Activated effector memory CD4-positive, alpha-beta T cell treated with Interleukin-2 at 50 U/mL for 16 hours (primary cell): ENCODE measurements at regions not wholly inside any gene's neighbourhood (a gene's known extent, or its start where the extent isn't known, plus 50 kb on each side); places are given as distances from the start of the nearest gene placed in this dataset.
"Not testable (repeated sequence)": the region's sequence is repeated elsewhere in the genome, so short reads cannot be mapped to it uniquely, and the experiment has no call there.

Source experiments
- DNase-seq: peaks from one replicate; pipeline ENCODE4 v3.0.0-alpha.2; 2020

GRCh38 chr10:90288391-90288933 lies 569.4 kb downstream of the HTR7 start:
- no peak for DNase-seq

GRCh38 chr10:90289037-90289436 lies 568.8 kb downstream of the HTR7 start:
- DNase-seq = no peak

GRCh38 chr10:90293616-90294015 lies 564.2 kb downstream of the HTR7 start:
- no peak for DNase-seq

DNA sequence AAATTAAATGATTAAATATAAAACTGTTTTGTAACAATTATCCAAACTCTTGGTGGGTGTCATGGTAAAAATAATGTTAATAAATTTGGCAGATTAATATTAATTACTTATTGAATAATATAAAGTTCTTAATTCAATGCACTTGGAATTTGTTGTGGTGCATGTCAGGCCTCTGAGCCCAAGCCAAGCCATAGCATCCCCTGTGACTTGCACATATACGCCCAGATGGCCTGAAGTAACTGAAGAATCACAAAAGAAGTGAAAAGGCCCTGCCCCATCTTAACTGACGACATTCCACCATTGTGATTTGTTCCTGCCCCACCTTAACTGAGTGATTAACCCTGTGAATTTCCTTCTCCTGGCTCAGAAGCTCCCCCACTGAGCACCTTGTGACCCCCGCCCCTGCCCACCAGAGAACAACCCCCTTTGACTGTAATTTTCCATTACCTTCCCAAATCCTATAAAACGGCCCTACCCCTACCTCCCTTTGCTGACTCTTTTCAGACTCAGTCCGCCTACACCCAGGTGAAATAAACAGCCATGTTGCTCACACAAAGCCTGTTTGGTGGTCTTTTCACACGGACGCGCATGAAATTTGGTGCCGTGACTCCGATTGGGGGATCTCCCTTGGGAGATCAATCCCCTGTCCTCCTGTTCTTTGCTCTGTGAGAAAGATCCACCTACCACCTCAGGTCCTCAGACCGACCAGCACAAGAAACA lies 562.9 kb downstream of the HTR7 start:
- not testable (repeated sequence) for DNase-seq

DNA sequence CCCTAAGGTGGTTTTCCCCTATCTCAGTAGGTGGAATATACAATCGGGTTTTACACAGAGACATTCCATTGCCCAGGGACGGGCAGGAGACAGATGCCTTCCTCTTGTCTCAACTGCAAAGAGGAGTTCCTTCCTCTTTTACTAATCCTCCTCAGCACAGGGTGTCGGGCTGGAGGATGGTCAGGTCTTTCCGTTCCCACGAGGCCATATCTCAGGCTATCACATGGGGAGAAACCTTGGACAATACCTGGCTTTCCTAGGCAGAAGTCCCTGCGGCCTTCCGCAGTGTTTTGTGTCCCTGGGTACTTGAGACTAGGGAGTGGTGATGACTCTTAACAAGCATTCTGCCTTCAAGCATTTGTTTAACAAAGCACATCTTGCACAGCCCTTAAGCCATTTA lies 555.8 kb downstream of the HTR7 start:
- not testable (repeated sequence) for DNase-seq

GRCh38 chr10:90302758-90303481 lies 554.9 kb downstream of the HTR7 start:
- no peak for DNase-seq

- no peak for DNase-seq
Measured at GRCh38 chr10:90304533-90304932, 553.3 kb downstream of the HTR7 start.

- no peak for DNase-seq
Measured at GRCh38 chr10:90306187-90306586, 551.7 kb downstream of the HTR7 start.

GRCh38 chr10:90308223-90308622 lies 549.6 kb downstream of the HTR7 start:
- no peak for DNase-seq

GRCh38 chr10:90313576-90314325 lies 544.1 kb downstream of the HTR7 start:
- no peak for DNase-seq

- no peak for DNase-seq
Measured at GRCh38 chr10:90314718-90315117, 543.1 kb downstream of the HTR7 start.

- DNase-seq = no peak
Measured at GRCh38 chr10:90317172-90317571, 540.7 kb downstream of the HTR7 start.

DNA sequence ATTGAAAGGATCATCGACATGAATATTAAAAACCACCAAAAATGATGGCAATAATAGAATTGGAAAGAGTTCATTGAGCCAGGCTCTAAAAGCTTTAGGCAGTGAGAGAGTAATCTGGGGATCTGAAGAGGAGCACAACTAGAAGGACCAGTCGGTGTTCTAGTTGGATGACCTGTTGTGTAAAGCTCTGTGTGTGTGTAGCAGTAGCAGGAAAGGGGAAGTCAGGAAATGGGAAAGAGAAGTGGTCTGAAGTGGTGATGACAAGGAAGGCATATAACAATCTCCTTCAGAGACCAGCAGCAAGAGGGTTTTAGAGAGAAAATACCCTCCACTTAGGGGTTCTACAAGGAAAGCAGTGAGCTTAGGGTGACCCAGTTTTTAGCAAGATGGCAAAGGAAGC lies 539.2 kb downstream of the HTR7 start:
- no peak for DNase-seq

DNA sequence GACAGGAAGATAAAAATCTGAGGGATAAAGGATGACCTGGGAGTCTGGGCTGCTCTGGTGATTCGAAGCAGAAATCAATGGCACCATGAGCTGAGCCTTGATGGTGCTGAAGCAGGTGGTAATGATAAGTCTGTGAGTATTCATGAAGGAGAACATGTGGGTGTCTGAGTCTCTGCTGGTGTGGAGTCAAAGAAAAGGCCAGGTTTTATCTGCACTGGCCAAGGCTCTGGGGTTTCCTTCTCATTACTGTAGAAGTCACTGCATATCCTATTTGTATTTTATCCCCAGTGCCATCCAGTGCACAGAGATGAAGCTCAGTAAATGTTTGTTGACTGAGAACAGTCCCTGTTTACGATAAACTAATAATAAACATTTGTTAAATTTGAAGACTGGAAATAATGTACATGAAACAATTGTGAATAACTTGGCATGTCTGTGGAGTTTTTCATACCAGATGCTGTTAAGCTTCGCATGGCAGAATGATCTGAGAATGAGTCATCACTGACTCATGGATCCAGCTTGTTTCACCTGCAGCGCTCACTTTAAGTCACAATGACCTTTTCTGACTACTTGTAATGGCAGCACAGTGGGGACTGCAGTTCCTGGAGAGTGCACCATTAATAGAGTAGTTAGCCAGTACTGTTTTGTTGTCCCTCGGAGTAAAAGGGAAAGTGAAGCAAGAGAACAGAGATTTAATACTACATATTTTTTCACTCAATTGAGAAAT lies 538.5 kb downstream of the HTR7 start:
- DNase-seq = no peak

- no peak for DNase-seq
Measured at GRCh38 chr10:90321132-90321816, 536.6 kb downstream of the HTR7 start.

DNA sequence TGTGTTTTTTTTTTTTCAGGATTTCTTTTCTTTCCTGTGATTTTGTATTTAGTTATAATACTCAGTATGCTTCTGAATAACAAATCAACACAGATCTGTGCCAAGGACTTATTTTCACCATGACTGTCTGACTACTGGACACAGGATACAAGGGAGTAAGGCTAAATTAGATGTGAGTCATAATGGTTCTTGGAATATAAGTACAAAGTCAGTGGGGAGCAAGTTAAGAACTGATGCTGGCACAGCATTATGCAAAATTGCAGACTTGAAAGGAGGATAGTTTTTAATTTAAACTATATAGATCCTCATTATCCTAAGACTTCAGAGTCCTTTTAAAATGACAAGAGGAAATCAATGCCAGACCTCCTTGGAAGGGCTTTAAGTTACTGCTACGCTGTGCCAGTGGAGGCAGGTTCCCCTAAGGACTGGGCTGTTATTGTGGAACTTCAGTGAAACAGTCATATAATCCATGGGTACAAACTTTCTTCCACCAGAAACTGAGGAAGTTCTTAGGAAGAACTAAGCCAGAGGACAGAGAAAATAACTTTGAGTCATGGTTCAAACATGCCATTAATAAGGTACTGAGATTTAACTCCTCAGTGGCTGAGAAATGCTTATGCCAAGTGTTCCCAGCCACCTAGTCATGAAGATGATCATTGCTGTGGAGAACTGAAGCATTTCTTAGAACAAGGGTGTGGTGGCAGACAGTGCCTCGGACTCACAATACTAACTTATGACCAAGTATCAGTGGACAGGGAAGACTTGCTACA lies 531.2 kb downstream of the HTR7 start:
- no peak for DNase-seq

DNA sequence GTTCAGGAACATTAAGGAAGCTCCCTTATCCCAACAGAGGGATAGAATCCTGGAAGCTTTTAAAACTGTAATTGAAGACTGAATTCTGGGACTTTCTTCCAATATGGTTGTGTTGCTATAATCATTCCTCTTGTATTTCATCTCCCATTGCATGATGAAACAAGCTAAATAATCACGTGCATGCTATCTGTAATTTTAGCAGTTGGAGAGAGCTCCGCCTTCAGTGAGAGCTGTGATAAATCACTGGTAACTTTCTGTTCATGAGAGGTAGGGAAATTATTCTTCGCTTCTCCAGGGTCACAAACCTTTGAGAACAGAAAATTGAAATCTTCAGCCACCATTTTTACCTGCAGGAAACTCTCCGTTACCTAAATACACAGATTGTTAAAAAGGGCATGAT lies 530.2 kb downstream of the HTR7 start:
- no peak for DNase-seq

- DNase-seq = no peak
Measured at GRCh38 chr10:90328459-90328858, 529.4 kb downstream of the HTR7 start.

GRCh38 chr10:90328896-90329295 lies 528.9 kb downstream of the HTR7 start:
- no peak for DNase-seq

- DNase-seq = no peak
Measured at GRCh38 chr10:90337316-90337715, 520.5 kb downstream of the HTR7 start.

GRCh38 chr10:90342480-90342879 lies 515.4 kb downstream of the HTR7 start:
- no peak for DNase-seq
